Common myeloid progenitor, CD34-positive (primary cell): ENCODE measurements at regions not wholly inside any gene's neighbourhood (a gene's known extent, or its start where the extent isn't known, plus 50 kb on each side); places are given as distances from the start of the nearest gene placed in this dataset.

Experiments
- CTCF ChIA-PET: fragments of 350-600 bp; sonication (Branson Sonifier 250); formaldehyde crosslinking; loops from one replicate; lab custom pipeline; 2021; ENCODE audit warnings: antibody characterized with exemption; lab: Charles Lee
- POLR2A ChIA-PET: fragments of 350-600 bp; sonication (Branson Sonifier 250); formaldehyde crosslinking; loops from one replicate; lab custom pipeline; 2021; ENCODE audit warnings: antibody characterized with exemption; lab: Charles Lee
- DNase-seq, 3 donors: peaks; one replicate each; pipeline versions ENCODE4 v3.0.0 to v3.0.0-alpha.2; 2013
- H3K27ac ChIP-seq, 2 experiments: 1 replicate in 1 of 2; 2 replicates in 1 of 2; pipeline ENCODE4 v1.7.0; 2013; ENCODE audit warnings: inconsistent platforms in 2 of 2, low read length in 2 of 2, mild to moderate bottlenecking in 2 of 2, low read depth in 1 of 2, moderate library complexity in 1 of 2; ENCODE audit not compliant: severe bottlenecking in 2 of 2, insufficient read depth in 1 of 2, poor library complexity in 1 of 2
- H3K27me3 ChIP-seq, 5 experiments: replicated peaks in 2 of 5; 1 replicate in 3 of 5; 2 replicates in 2 of 5; pipeline versions ENCODE4 v1.6.1 to v1.7.0; 2013; ENCODE audit warnings: low read length in 4 of 5, mild to moderate bottlenecking in 2 of 5, moderate library complexity in 2 of 5, inconsistent platforms in 1 of 5; ENCODE audit not compliant: insufficient read depth in 5 of 5, control insufficient read depth in 4 of 5
- H3K36me3 ChIP-seq, 4 experiments: 1 replicate in 2 of 4; 2 replicates in 2 of 4; pipeline versions ENCODE4 v1.6.1 to v1.7.0; 2013; ENCODE audit warnings: low read length in 3 of 4, control low read depth in 1 of 4, mild to moderate bottlenecking in 1 of 4; ENCODE audit not compliant: control insufficient read depth in 4 of 4, insufficient read depth in 4 of 4
- H3K4me1 ChIP-seq, 4 experiments: 1 replicate in 3 of 4; 2 replicates in 1 of 4; pipeline versions ENCODE4 v1.6.1 to v1.7.1; 2013; ENCODE audit warnings: low read length in 3 of 4, mild to moderate bottlenecking in 3 of 4, control low read depth in 1 of 4, inconsistent platforms in 1 of 4, moderate library complexity in 1 of 4; ENCODE audit not compliant: control insufficient read depth in 4 of 4, insufficient read depth in 4 of 4; ENCODE audit errors: control extremely low read depth in 1 of 4
- H3K4me3 ChIP-seq, 7 experiments: 1 replicate in 4 of 7; 2 replicates in 3 of 7; pipeline versions ENCODE4 v1.5.1 to v1.7.0; 2013; ENCODE audit warnings: mild to moderate bottlenecking in 7 of 7, low read length in 6 of 7, moderate library complexity in 6 of 7, inconsistent platforms in 2 of 7, low read depth in 2 of 7, control low read depth in 1 of 7; ENCODE audit not compliant: insufficient read depth in 4 of 7, control insufficient read depth in 1 of 7; ENCODE audit errors: extremely low read depth in 1 of 7
- H3K9me3 ChIP-seq, 5 experiments: 1 replicate in 4 of 5; 2 replicates in 1 of 5; pipeline versions ENCODE4 v1.6.1 to v1.7.1; 2013; ENCODE audit warnings: low read length in 4 of 5, mild to moderate bottlenecking in 2 of 5, inconsistent platforms in 1 of 5, low read depth in 1 of 5, moderate library complexity in 1 of 5; ENCODE audit not compliant: control insufficient read depth in 4 of 5, insufficient read depth in 2 of 5; ENCODE audit errors: control extremely low read depth in 1 of 5
- WGBS: methylation state at CpG from one replicate; pipeline ENCODE4 v1.1.5; 2013; ENCODE audit not compliant: insufficient coverage; 5-methylcytosine and 5-hydroxymethylcytosine counted together

DNA sequence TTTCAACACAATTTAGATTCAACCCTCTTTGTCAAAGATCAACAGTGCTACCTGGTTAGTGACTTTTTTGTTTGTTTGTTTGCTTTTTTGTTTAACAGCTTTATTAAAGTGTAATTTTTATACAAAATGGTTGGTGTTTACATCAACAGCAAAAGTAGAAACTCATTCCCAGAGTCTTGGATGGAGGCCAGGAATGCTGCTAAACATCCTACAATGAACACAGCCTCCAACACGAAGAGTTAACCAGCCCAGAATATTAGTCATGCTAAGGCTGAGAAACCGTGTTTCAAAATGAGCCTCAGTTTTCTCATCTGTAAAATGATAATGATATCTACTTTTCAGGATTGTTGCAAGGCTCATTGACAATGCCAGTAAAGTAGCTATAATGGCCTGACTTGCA, 211.0 kb upstream of the MAF start:
- Histone ChIP-seq H3K9me3 (peaks cover 0 to 7% (median 3%) of the 10 kb centered on the region in 5 experiments), H3K4me3 (no peak overlapping the region), H3K27ac (no peak overlapping the region), H3K36me3 (no peaks in the 10 kb centered on the region), H3K27me3 (peaks cover 0 to 5% (median 0%) of the 10 kb centered on the region in 5 experiments), H3K4me1 (no peaks in the 10 kb centered on the region)
- no peak for DNase-seq
- ChIA-PET POLR2A (no interaction called here), CTCF (no interaction called here)
- WGBS = 100% methylated on average over 1 of the region's 2 CpGs

GRCh38 chr16:79810449-79811189, 210.1 kb upstream of the MAF start:
- CTCF ChIA-PET = no interaction called here

DNA sequence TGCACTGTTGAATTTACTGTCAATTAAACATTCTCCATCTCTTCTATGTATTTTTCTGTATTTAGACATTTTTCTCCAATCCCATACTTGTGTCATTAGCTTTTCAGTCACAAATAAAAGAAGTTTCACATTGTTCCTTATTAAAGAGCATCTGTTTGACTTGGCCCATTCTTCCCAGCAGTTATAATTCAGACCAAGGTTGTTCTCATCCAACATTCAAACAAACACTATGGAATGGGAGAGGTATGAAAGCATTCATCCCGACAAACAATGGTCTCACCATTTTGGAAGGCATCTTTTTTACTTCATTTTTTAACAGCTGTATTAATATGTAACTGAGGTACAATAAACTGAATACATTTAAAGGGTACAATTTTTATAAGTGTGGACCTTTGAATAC, 208.8 kb upstream of the MAF start:
- Histone ChIP-seq H3K4me1 (no peaks in the 10 kb centered on the region), H3K36me3 (no peaks in the 10 kb centered on the region), H3K27me3 (peaks cover 0 to 4% (median 0%) of the 10 kb centered on the region in 5 experiments), H3K27ac (no peak overlapping the region), H3K9me3 (peaks cover 0 to 7% (median 3%) of the 10 kb centered on the region in 5 experiments), H3K4me3 (no peak overlapping the region)
- POLR2A ChIA-PET = no interaction called here
- CTCF ChIA-PET = no interaction called here
- WGBS = no CpG with 5 or more reads among the region's 1 CpG
- DNase-seq = no peak

More at GRCh38 chr16:79810449-79811189, 210.1 kb upstream of the MAF start:
- Histone ChIP-seq H3K27ac (no peak overlapping the region), H3K9me3 (peaks cover 0 to 7% (median 3%) of the 10 kb centered on the region in 5 experiments), H3K36me3 (no peaks in the 10 kb centered on the region), H3K4me3 (no peak overlapping the region), H3K27me3 (peaks cover 0 to 4% (median 0%) of the 10 kb centered on the region in 5 experiments), H3K4me1 (no peaks in the 10 kb centered on the region)
- POLR2A ChIA-PET = no interaction called here
- no CpG with 5 or more reads among the region's 6 CpGs for WGBS
- no peak for DNase-seq

DNA sequence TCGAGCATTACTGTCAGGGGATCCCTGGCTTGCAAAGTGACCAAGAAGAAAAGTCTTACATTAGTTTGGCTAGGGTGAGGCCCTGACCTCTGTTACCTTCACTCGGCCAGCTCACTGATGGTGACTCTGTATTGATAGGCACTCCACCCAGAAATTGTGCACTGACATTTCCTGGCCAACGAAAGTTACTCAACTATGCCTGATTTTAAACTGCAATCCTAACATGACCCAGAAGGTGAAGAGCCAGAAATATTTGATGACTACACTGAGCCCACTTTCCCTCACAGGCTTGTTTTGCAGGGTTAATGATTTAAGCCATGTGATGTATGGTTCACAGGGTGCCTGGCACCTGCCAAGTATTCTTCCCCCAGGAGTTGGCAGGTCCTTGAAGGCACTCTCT, 208.2 kb upstream of the MAF start:
- H3K9me3 ChIP-seq = peaks cover 0 to 7% (median 3%) of the 10 kb centered on the region in 5 experiments
- no peaks in the 10 kb centered on the region for H3K36me3 ChIP-seq
- H3K27ac ChIP-seq = no peak overlapping the region
- H3K4me1 ChIP-seq = no peaks in the 10 kb centered on the region
- WGBS = 93% methylated on average over 2 of the region's 3 CpGs
- H3K27me3 ChIP-seq = peaks cover 0 to 4% (median 0%) of the 10 kb centered on the region in 5 experiments
- CTCF ChIA-PET = no interaction called here
- no peak overlapping the region for H3K4me3 ChIP-seq
- POLR2A ChIA-PET = no interaction called here
- no peak for DNase-seq

GRCh38 chr16:79806757-79807156, 206.2 kb upstream of the MAF start:
- DNase-seq = no peak
- WGBS = no CpG with 5 or more reads among the region's 4 CpGs
- Histone ChIP-seq H3K4me1 (no peaks in the 10 kb centered on the region), H3K27ac (no peak overlapping the region), H3K36me3 (no peaks in the 10 kb centered on the region), H3K27me3 (peaks cover 0 to 4% (median 0%) of the 10 kb centered on the region in 5 experiments), H3K9me3 (peaks cover 0 to 7% (median 3%) of the 10 kb centered on the region in 5 experiments), H3K4me3 (no peak overlapping the region)
- CTCF ChIA-PET = interaction anchor here (1.0 to 1.3 kb wide), 2 partner anchors 16 to 41 kb away, joined by 3 read pairs; no protein-coding TSS in a partner anchor
- POLR2A ChIA-PET = no interaction called here

DNA sequence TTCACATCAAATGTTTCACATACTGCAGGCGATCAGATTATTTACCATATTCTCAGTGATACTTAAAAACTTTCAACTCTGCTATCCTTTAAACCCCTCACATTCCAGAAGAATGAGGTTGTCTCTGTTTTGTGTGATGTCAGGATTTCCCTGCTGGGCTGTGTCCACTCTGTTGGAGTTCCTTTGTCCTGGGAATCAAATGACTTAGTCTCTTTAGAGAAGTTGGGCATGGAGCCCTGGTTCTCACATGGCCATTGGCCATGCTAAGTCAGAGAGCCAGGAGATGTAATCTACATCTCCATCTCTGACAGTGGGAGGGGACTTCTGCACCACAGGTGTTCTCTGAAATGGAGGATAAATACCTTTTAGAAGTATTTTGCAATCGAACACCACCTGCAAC, 205.1 kb upstream of the MAF start:
- POLR2A ChIA-PET = no interaction called here
- Histone ChIP-seq H3K36me3 (no peaks in the 10 kb centered on the region), H3K9me3 (peaks cover 0 to 7% (median 3%) of the 10 kb centered on the region in 5 experiments), H3K27me3 (peaks cover 0 to 4% (median 0%) of the 10 kb centered on the region in 5 experiments), H3K4me1 (no peaks in the 10 kb centered on the region), H3K4me3 (no peak overlapping the region), H3K27ac (no peak overlapping the region)
- DNase-seq = no peak
- 57% methylated on average over 1 of the region's 2 CpGs for WGBS
- CTCF ChIA-PET = no interaction called here

DNA sequence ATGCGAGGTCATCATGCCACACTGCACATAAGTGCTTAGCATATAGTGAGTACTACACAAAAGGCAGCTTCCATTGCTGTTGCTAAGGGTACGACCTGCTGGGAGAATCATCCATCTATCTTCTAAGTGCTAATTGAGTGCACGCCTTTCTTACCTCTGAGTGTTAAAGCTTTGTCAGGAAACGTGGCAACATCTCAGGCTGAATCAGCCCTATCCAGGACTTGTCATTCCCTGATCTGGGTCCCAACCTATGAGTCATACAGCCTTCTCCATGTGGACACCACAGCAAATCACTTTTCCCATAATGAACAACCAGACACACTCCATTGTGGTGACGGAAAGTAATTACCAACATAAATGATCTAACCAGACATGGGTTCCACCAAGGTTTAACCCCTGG, 201.1 kb upstream of the MAF start:
- DNase-seq = no peak
- Histone ChIP-seq H3K4me1 (peaks cover 0 to 1% (median 0%) of the 10 kb centered on the region in 4 experiments), H3K9me3 (peaks cover 0 to 4% (median 0%) of the 10 kb centered on the region in 5 experiments), H3K4me3 (no peak overlapping the region), H3K27ac (no peak overlapping the region), H3K36me3 (no peaks in the 10 kb centered on the region), H3K27me3 (no peaks in the 10 kb centered on the region)
- 92% methylated on average over 4 of the region's 5 CpGs for WGBS
- CTCF ChIA-PET = no interaction called here
- POLR2A ChIA-PET = no interaction called here
